SIG-M5 (cell line): ENCODE measurements at regions not wholly inside any gene's neighbourhood (a gene's known extent, or its start where the extent isn't known, plus 50 kb on each side); places are given as distances from the start of the nearest gene placed in this dataset.
A peak's percentile ranks its signal among the peaks of the same experiment; 100 is the strongest.

Experiments
- DNase-seq: peaks from one replicate; lab custom pipeline; 2025; lab: John Stamatoyannopoulos, UW

DNA sequence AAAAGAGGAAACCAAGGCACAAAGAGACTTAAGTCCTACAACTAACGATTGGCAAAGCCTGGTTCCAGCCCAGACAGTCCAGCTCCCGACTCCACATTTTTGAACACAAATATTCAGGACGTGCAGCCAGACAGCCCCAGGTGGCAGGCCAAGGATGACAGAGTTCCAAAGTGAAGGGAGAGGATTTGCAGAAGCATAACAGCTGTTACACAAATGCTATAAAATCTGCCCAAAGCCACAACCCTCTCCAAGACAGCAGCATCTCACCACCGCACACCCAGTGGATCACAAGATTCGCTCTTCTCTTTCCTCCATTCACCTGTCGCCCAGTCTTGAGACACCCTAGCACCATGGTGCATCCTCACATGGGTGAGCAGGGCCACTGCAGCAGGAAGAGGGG is 227.1 kb upstream of the ID2 start:
- no peak for DNase-seq

DNA sequence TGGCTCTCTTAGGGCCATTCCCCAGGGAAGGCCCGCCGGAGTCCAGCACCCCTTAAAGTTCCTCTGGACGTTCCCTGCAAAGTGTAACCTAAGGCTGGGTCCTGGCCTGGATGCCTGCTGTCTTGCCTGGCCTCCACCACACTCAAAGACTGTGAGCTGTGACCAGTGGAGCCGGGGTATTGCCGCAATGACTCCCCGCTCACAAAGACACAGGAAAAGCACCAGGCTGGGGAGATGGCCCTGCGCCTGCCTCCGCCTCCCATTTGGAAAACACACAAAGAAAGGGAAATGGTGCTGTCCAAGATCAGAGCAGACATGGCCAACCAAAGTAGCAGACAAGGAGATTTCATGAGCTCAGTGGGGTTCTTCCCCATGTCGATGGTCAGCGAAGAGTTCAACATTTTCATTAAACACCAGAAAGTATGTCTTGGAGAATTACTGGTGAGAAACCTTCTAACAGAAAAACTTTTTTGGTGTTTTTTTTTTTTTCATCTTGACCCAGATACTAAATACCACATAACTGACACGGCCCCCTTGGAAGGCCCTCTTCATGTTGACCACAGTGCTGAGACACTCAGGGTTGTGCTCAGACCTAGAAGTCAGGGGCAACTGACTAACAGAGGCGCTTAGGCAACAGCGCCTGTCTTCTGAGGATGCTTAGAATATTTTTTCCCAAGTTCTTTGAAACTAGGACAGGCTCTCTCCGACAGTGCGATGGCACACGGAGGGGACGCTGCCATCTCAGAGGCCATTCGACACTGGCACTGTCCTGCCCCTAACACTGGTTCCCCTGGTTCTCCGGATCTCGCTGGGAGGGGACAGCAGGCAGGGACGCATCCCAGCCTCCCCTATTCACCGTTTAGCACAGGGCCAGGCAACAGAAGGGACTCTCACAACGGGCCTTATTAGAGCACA is 226.4 kb upstream of the ID2 start:
- DNase-seq: no peak

DNA sequence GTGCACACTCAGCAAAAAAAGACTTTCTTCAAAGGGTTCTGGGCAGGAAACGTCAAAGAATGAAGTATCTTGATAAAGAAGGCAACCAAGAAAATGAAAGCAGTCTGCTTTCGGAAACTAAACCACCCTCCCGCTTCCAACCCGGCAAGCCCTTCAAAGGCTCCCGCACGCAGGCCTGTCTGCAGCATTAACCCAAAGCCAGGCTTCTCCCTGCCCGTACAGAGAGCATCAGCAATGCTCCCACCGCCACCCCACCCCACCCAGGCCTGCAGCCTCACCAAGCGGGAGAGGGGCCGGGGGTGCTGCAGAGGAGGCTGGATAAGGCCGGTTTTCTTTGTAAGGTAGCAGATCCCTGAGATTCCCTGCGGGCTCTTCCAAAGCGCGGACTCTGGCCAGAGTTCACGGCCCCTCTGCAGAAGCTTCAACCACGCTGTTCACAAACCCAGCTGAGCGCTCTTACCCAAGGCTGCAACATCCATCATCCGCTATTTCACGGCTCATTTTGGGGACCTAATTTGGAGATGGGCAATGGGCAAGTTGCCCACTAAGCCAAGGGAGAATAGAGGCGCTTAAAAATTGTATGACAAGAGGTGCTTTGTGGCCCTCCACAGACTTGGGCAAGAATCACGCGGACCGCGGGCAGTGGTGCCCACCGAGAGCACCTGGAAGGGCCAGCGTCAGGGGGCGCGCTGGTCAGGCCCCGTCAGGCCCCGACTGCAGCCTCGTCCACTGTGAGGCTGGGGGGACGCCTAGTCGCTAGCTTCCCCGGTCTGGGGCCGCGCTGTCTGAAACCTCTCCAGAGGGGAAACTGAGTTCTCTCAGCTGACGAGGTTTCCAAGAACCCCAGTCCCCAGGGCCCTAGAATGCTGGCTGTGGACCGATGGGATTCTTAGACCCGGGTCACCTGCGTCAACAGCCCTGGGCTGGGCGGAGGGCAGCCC is 225.4 kb upstream of the ID2 start:
- DNase-seq: no peak

DNA sequence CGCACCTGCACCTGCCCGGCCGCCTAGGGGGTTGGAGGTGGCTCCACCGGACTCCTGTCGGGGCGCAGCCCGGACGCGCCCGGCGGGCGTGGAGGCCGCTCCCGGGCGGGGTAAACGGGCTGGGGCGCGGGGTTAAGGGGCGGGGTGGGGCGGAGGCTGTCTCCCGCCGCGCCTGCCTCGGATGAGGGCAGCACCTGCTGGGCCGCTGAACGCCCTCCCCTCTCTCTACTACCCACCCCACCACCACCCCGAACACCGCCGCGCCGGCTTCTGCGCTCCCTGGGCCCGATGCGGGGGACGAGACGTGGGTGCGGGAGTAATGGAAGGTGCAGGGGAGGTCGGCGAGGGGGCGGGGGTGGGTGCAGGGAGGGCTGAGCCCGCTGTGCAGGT is 224.8 kb upstream of the ID2 start:
- DNase-seq: no peak

DNA sequence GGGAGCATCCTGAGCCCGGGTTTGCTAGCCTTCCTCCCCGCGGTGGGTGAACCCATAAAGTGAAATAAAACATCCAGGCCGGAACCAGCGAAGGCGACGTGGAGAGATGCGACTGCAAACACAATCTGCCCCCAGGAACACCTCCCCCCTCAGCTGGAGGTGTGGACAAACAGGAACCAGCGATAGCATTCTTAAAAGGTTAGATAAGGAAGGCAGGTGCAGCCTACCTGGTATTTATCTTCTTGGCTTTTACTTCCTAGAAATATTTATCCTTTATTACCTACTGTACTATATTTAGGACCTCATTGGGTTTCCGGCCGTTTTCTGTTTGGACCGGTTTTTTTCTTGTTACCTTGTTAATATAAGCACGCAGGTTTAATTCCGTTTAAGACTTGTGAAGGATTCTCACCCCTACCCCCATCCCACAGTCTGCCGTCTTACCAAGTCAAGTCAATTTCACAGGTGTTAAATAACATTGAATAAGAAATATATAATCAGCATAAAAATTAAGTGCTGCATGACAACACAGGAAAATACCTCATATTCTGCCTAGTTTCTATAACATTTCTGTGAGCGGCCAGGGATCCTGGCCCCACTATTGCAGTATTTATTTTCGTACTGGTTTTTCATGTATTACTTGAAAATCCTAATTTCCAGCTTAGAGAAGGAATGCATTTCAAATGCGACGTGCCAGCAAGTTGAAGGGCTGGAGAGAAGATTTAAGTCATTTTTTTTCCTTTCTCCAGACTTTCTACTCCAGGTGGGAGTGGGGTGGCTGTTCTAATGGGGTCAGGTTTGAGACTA is 224.0 kb upstream of the ID2 start:
- DNase-seq: no peak

DNA sequence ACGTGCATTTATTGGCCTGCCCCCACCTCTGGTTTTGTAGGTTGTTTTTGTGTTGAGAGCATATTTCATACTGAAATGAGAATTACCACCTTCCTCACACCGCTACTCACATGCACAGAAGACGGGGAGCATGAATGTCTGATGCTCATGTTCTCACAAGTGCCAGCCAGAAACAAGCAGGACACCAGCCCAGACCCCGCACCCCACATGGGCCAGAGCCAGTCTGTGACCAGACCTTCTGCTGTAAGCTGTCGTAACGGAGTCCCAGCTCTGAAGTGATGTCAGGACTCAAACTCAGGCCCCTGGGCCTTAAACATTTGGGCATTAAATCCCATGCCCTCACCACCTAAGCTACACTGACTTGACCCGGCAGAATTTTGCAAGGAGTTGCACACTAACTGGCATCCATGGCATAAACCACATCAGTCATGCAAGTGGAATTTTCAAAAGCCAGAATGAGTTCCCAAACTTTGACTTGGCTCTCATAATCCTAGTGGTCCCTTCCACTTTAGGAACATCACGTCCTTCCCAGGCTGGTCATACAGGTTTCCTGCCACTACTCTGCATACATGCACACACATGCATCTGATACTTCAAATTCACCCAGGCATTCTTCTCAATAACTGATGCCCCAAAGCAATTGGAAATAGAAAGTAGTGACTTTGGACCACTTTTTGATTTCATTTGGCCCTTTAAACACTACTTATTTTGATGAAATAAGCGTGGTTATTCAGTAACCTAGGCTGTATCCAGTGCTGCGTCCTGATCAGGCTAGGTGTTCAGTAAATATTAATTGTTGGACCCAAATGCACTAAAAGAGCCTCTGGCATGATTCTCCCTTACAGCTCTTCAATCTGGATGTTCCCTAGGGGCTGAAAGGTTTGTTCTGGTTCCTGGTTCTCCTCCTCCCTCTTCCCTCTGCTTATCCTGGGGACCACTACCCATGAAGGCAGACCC is 223.1 kb upstream of the ID2 start:
- no peak for DNase-seq

DNA sequence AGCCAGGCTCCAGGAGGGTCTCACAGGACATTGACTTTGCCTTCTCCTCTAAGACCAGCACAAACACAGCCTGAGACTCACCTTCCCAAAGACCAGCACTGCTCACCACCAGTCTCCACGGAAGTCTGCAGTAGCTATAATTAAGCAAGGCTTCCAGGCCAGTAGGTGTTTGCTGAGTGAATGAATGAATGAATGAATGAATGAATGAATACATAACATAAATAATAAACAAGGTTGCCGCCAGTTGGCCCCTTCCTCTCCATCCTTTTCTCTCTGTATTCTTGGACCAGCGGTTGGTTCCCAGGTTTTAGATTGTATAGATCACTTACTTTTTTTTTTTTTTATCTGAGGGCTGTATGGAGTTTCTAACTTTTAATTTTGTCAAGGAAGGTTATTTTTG is 222.4 kb upstream of the ID2 start:
- DNase-seq: no peak

DNA sequence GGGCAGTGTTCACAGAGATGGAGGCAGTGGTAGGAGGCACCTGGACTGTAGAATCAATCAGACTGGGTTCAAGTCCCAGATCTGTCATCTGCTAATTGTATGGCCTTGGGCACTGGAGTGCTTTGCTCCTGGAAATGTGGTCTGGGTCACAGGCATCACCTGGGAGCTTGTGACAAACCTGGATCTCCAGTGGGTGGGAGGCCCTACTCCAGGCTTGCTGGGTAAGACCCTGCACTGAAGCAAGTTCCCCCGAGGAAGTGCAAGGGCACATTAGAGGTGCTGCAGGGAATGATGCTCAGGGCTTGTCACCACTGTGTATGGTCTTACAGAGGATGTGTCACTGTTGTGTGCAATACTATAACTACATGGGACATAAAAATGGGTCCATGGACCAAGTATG is 220.5 kb upstream of the ID2 start:
- no peak for DNase-seq

DNA sequence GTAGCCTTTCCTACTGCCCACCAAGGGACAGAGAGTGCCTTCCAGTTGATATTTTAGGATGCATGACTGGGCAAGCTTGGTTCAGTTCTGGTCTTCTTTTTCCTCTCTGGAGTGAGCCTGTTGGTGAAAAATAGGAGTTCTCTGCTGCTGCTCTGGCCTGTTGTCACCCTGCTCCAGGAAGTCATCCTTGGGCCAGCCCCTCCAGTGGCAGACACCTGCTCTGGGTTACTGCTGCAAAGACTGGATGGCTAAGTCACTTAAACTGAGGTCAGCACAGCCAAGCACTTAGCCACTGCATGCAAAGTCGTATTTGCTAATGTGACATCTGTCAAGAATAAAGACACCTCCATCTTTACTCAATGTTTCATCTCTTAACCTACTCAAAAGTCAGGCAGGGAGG is 219.6 kb upstream of the ID2 start:
- no peak for DNase-seq

DNA sequence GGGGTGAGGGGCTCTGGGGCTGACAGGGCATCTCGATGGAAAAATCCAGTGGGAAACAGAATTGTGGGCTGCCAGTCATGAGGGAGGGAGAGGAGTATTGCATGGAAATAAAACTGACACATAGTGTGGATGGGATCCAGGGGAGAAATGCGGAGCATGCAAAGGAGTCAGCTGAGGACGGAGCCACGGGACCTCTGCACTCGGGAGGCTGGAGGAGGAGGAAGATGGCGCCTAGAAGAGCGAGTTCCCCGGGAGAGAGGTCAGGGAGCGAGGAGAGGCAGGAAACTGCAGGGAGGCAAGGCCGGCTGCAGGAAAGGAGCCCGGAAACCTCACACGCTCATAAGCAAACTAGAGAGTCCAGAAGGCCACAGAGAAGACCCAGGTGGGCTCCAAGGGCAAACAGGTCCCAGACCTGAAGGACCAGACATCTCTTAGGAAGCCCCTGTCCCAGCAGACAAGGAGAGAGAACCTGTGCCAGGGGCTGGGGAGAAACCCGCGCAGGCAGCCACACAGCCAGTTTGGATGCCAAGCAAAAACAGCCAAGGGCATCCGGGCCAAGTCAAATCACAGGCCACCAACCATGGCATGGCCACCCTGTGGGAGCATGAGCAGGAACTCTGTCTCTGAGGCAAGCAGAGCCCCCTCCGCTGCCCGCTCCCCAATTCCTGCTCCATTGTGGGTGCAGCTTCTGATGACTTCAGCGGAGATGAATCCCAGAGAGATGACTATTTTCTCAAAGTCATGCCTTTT is 218.8 kb upstream of the ID2 start:
- no peak for DNase-seq

DNA sequence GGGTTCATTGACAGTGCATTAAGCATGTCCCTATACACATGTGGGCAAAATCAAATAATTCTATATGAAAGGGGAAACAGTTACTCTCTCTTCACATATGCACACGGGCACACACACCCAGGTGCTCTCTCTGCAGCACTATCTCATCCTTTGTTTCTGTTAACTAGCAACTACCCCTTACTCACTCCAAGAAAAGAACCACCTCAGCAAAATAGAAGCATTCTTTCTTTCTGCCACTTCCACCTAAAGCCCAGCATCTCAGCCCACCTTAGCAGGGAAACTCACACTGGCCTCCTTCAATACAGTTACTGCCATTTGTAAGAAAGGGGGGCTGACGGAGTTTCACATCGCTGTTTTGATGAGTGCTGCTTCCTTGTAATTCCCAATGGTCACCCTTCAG is 216.3 kb upstream of the ID2 start:
- DNase-seq: no peak

DNA sequence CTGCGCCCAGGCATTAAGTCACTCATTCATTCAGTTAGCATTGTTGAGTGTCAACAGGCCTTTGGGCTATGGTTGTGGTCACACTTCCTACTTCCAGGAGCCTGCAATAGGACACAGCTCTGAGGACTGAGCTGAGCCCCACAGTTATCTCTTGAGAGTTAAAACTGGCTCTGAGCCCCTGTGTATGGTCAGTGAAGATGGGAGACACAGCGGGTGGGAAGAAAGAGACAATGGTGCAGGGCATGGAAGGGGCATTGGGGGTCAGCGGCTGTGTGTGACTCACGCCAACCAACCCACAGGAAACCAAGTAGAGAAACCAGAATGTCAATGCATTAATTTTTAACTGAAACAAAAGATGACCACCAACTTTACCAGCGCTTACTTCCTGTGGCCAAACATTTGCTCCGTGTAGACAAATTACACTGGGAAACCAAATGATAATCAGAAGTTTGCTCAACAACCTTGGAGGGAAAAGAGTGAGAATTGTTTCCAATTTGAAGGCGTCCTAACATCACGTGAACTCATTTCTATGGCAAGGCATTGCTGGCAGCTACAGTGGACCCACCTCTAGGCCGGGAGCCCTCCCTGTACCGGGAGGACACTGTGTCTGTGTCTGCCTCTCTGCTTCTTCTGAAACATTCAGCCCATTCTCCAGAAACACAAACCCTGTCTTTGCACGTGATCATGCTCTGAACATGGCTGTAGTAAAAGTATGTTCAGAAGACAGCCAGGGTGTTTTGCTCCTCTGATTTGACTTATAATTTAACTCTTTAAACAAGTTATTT is 212.0 kb upstream of the ID2 start:
- no peak for DNase-seq

DNA sequence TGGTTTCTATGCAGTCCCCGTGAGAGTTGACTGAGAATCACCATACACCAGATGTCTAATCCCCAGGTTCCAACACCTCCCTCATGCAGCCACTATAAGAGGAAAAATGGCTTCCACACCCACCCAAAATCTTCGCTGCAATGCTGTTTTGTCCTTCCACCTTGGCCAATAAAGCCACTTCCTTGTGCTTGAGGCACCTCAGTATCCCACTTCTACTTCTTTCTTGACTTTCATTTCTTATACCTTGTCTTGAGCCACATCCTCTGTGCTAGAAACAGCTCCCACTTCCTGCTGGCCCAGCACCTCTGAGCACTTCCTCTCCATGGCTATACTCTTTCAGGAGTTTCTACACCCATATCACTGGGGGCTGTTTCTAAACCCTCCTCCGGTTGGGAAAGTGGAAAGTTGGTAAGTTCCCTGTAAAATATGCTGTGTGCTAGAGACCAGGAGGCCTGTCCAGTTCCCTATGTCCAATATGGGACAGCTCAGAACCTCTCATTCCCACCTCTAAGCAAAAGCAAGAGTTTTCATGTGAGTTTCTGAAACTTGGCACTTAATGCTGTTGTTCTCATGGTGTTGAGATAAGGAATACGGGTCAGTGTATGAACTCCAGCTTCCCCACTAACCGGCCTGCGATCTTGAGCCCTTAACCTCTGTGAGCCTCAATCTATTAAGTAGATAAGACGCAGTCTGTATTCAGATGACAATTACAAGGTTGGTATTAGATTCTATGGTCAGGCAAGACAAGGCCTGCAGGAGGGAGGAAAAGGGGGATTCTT is 209.1 kb upstream of the ID2 start:
- peak; percentile 67 for DNase-seq

DNA sequence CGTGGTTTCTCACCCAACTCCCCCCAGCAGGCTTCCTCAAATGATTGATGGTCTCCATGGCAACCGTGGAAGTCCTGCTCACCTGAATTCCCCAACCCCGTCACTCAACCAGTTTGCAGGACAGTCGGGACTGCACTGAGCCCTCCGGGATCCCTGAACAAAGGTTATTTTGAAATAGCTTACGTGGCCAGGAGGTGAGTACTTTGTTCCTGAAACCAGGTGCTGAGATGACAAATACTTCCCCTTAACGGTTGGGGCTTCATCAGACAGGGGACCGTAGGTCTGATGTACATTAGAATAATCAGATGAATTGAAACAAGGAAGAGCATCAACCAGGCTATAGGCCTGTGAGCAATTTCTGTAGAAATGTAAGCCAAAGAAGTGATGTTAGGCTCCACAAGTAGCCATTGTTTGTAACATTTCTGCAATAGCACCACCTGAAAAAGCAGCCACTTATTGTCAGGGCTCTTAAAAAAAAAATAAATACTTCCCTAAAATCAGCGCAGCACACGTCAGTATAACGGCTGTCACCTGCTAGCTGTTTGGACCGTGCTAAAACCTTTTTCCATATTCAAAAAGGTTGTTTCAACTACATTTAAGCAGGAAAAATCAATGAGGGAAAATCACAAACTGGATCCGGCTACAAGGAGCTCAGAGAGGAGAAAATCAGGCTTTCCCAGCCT is 206.4 kb upstream of the ID2 start:
- DNase-seq: no peak

DNA sequence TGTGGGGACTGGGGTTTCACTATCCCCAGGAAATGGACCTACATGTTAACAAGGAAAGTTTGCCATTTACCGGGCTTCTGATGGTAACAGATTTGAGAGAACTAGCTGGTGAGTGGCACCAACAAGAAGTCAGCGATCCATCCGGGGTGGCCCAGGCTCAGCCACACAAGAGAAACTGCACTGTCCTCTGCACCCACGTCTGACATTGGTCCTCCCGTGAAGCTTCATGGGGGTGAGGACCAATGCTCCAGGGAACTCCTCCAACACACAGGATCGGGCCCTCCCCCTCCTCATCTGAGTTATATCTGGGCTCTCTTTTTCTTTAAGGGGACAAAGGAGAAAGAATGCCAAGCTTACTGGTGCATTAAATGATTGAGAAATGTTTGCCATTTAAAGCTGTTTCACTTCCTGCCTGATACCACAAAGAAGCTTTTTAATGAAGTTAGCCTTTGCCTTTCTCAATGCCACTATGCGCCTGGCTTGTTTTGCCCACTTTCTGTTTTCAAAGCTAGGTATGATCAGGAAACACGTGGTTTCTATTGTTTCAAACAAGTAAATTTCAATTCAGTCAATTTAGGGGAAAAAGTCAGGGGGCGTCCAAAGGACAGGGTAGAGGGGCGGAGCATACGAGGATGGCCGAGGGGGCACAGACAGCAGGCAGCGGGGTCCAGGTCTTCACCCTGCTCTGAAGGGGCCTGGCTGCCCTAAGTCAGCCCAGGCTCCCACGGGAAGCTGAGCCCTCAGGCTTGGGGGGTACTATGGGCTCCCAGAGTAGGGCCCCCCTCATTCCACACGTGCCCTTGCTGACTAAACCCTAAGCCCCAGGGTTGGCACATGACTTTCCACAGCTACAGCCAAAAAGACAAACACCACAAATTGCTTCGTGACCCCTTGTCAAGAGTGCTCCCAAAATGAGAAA is 204.0 kb upstream of the ID2 start:
- peak; percentile 81 for DNase-seq

DNA sequence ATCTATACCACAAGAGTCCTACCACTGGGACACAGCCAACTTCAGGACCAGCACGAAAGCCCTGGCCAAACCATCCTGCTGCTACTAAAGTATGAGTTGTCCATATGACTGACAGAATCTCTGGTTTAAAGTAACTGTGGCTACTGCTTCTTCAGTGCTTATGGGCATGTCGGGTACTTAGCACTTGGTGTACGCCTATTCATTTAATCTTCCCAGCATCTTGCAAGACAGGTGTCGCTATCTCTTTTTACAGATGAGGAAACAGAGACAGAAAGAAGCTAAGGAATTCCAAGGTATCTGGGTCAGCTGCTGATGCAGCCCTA is 203.4 kb upstream of the ID2 start:
- DNase-seq: no peak

DNA sequence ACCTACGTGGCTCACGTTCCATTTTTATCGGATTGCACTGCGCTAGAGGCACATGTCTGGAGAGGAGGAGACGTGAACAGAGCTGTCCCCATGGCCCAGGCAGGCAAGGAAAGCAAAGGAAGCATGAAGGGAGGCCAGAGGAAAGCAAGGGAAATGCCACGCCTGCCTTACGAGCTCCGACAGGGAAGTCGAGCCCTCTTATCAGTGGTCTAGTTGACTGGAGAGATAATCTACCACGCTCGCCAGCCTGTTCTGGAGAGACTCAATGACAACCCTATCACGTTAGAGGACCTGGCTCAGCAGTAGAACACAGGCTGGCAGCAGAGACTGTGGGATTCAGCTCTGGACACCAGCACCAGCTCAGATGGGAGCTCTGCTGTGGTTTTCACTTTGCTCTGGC is 202.6 kb upstream of the ID2 start:
- no peak for DNase-seq
